ENCODE measurements at regions not wholly inside any gene's neighbourhood (a gene's known extent, or its start where the extent isn't known, plus 50 kb on each side); places are given as distances from the start of the nearest gene placed in this dataset.
"Not testable (repeated sequence)": the region's sequence is repeated elsewhere in the genome, so short reads cannot be mapped to it uniquely, and the experiment has no call there.

DNA sequence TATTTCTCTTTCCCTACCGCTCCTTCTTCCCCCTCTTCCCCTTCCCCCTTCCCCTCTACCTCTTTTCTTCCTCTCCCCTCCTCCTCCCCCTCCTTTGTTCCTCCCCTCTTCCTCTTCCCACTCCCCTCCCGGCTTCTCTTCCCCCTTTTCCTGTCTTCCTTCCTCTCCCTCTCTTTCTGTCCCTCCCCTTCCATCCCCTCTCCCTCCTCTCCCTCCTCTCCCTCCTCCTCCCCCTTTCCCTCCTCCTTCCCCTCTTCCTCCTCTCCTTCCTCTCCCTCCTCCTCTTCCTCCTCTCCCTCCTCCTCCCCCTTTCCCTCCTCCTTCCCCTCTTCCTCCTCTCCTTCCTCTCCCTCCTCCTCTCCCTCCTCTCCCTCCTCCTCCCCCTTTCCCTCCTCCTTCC is 81.5 kb downstream of the TFAP2C start:
- H3K9me3 Mint-ChIP-seq (ENCODE audit: insufficient read depth); DNase-seq; H3K36me3 Mint-ChIP-seq (ENCODE audit: low read depth); H3K4me3 Mint-ChIP-seq; H3K27ac Mint-ChIP-seq; H3K4me1 Mint-ChIP-seq (ENCODE audit: low read depth); POLR2A ChIA-PET; ATAC-seq; CTCF ChIA-PET; H3K27me3 Mint-ChIP-seq (ENCODE audit: low read depth): not testable (repeated sequence)

- H3K36me3 Mint-ChIP-seq (ENCODE audit: low read depth): no peaks in the 10 kb centered on the region
- no peaks in the 10 kb centered on the region for H3K27me3 Mint-ChIP-seq (ENCODE audit: low read depth)
- CTCF ChIA-PET: no interaction called here
- no peaks in the 10 kb centered on the region for H3K4me1 Mint-ChIP-seq (ENCODE audit: low read depth)
- ATAC-seq (no peak), DNase-seq (no peak)
- H3K4me3 Mint-ChIP-seq: no peak overlapping the region
- H3K27ac Mint-ChIP-seq: no peak overlapping the region
- POLR2A ChIA-PET: no interaction called here
- no peaks in the 10 kb centered on the region for H3K9me3 Mint-ChIP-seq (ENCODE audit: insufficient read depth)
These were observed 81.9 kb downstream of the TFAP2C start for GRCh38 chr20:56711018-56711417.

- DNase-seq (no peak), ATAC-seq (no peak)
- Mint-ChIP-seq H3K27ac (no peak overlapping the region), H3K27me3 (ENCODE audit: low read depth) (no peaks in the 10 kb centered on the region), H3K4me1 (ENCODE audit: low read depth) (no peaks in the 10 kb centered on the region), H3K9me3 (ENCODE audit: insufficient read depth) (no peaks in the 10 kb centered on the region), H3K36me3 (ENCODE audit: low read depth) (no peaks in the 10 kb centered on the region), H3K4me3 (no peak overlapping the region)
- POLR2A ChIA-PET: no interaction called here
- CTCF ChIA-PET: no interaction called here
These were observed 86.2 kb downstream of the TFAP2C start for GRCh38 chr20:56715309-56715708.

DNA sequence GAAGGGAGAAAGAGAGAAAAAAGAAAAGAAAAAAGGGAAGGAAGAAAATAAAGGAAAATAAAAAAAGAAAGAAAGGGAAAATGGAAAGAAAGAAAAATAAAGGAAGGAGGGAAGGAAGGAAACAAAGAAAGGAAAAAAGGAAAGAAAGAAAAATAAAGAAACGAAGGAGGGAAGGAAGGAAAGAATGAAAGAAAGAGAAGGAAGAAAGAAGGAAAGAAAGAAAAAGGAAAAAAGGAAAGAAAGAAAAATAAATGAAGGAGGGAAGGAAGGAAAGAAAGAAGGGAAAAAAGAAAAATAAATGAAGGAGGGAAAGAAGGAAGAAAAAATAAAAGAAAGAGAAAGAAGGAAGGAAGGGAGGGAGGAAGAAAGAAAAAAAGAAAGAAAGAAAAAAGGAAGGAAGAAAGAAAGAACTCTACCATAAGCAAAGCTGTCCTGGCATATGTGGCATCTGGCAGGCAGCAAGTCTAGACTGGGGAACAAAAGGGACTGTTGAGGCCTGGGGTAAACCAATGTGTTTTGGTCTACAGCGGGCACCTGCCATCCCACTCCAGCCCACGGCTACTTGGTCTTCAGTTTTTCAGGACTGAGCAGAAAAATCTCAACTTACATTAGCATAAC is 86.9 kb downstream of the TFAP2C start:
- DNase-seq (no peak), ATAC-seq (no peak)
- Mint-ChIP-seq H3K27ac (no peak overlapping the region), H3K36me3 (ENCODE audit: low read depth) (no peaks in the 10 kb centered on the region), H3K4me3 (no peak overlapping the region), H3K9me3 (ENCODE audit: insufficient read depth) (no peaks in the 10 kb centered on the region), H3K4me1 (ENCODE audit: low read depth) (no peaks in the 10 kb centered on the region), H3K27me3 (ENCODE audit: low read depth) (no peaks in the 10 kb centered on the region)
- CTCF ChIA-PET: no interaction called here
- POLR2A ChIA-PET: no interaction called here

DNA sequence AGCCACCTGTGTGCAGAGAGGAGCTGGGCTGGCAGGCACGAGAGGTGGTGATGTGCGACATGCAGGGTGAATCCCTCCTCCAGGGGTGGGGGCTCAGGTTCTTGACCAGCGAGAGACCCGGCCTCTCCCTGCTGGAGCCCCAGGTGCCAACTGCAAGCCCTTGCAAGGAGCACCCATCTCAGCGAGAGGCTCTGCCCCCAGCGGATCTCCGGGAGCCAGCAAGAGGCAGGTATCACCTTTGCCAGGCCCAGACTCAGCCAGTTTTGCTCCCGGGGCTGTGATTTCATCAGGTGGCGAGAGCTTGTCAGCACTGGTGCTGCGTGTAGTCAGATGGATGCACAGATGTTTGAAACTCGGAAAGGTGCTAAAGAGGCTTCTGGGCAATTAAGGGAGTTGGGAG is 87.7 kb downstream of the TFAP2C start:
- Mint-ChIP-seq H3K36me3 (ENCODE audit: low read depth) (no peaks in the 10 kb centered on the region), H3K4me3 (no peak overlapping the region), H3K27ac (no peak overlapping the region), H3K9me3 (ENCODE audit: insufficient read depth) (no peaks in the 10 kb centered on the region), H3K27me3 (ENCODE audit: low read depth) (no peaks in the 10 kb centered on the region), H3K4me1 (ENCODE audit: low read depth) (no peaks in the 10 kb centered on the region)
- ChIA-PET POLR2A (no interaction called here), CTCF (no interaction called here)
- DNase-seq: no peak
- no peak for ATAC-seq

DNA sequence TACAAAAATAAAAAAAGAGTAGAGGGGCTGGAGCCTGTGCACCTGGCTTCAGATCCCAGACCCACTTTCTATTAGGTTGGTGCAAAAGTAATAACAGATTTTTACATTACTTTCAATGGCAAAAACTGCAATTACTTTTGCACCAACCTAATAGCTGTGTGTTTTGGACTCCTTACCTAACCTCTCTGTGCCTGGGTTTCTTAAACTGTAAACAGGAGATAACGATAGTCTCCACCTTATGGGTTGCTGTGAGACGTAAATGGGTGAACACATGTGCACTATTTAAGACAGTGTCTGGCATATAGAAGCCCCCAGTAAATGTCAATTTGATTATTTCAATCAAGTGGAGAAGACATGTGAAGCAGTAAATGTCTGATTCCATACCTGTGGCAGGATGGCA is 89.7 kb downstream of the TFAP2C start:
- no peaks in the 10 kb centered on the region for H3K4me1 Mint-ChIP-seq (ENCODE audit: low read depth)
- no peak overlapping the region for H3K4me3 Mint-ChIP-seq
- no peak for ATAC-seq
- no peak for DNase-seq
- no peaks in the 10 kb centered on the region for H3K9me3 Mint-ChIP-seq (ENCODE audit: insufficient read depth)
- CTCF ChIA-PET: no interaction called here
- H3K27ac Mint-ChIP-seq: no peak overlapping the region
- H3K27me3 Mint-ChIP-seq (ENCODE audit: low read depth): peaks cover 2% of the 10 kb centered on the region
- H3K36me3 Mint-ChIP-seq (ENCODE audit: low read depth): no peaks in the 10 kb centered on the region
- POLR2A ChIA-PET: no interaction called here

- POLR2A ChIA-PET: no interaction called here
- CTCF ChIA-PET: no interaction called here
These were observed 91.6 kb downstream of the TFAP2C start for GRCh38 chr20:56720620-56721213.

GRCh38 chr20:56722042-56722441 is 92.9 kb downstream of the TFAP2C start:
- ATAC-seq (no peak), DNase-seq (no peak)
- ChIA-PET POLR2A (no interaction called here), CTCF (no interaction called here)
- Mint-ChIP-seq H3K4me3 (no peak overlapping the region), H3K27ac (no peak overlapping the region), H3K4me1 (ENCODE audit: low read depth) (no peaks in the 10 kb centered on the region), H3K36me3 (ENCODE audit: low read depth) (no peaks in the 10 kb centered on the region), H3K27me3 (ENCODE audit: low read depth) (peaks cover 2% of the 10 kb centered on the region), H3K9me3 (ENCODE audit: insufficient read depth) (no peaks in the 10 kb centered on the region)

More at GRCh38 chr20:56720620-56721213, 91.6 kb downstream of the TFAP2C start:
- Mint-ChIP-seq H3K36me3 (ENCODE audit: low read depth) (no peaks in the 10 kb centered on the region), H3K27ac (no peak overlapping the region), H3K4me1 (ENCODE audit: low read depth) (no peaks in the 10 kb centered on the region), H3K4me3 (no peak overlapping the region), H3K27me3 (ENCODE audit: low read depth) (peaks cover 2% of the 10 kb centered on the region), H3K9me3 (ENCODE audit: insufficient read depth) (no peaks in the 10 kb centered on the region)
- DNase-seq (no peak), ATAC-seq (no peak)

DNA sequence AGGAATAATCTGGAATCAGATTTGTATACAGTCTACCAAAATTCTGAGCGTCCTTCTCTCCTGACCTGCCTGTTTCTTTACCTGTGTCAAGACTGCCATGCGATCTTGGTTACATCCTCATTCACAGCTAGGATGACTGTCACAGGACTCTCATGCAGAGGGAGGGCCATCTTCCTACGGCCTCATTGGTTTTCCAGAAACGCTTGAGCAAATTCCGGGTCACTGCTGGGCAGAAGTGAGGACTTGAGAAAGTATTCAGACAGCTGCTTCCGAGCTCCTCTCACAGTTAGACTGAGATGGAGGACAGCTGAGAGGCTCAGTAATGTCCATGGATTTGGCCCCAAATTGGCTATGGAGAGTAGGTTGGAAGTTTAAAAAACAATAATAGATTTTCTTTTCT is 94.2 kb downstream of the TFAP2C start:
- no peaks in the 10 kb centered on the region for H3K36me3 Mint-ChIP-seq (ENCODE audit: low read depth)
- H3K27ac Mint-ChIP-seq: no peak overlapping the region
- no peak for ATAC-seq
- no peak overlapping the region for H3K4me3 Mint-ChIP-seq
- H3K27me3 Mint-ChIP-seq (ENCODE audit: low read depth): peaks cover 2% of the 10 kb centered on the region
- no peak for DNase-seq
- no peaks in the 10 kb centered on the region for H3K9me3 Mint-ChIP-seq (ENCODE audit: insufficient read depth)
- POLR2A ChIA-PET: no interaction called here
- CTCF ChIA-PET: no interaction called here
- no peaks in the 10 kb centered on the region for H3K4me1 Mint-ChIP-seq (ENCODE audit: low read depth)

DNA sequence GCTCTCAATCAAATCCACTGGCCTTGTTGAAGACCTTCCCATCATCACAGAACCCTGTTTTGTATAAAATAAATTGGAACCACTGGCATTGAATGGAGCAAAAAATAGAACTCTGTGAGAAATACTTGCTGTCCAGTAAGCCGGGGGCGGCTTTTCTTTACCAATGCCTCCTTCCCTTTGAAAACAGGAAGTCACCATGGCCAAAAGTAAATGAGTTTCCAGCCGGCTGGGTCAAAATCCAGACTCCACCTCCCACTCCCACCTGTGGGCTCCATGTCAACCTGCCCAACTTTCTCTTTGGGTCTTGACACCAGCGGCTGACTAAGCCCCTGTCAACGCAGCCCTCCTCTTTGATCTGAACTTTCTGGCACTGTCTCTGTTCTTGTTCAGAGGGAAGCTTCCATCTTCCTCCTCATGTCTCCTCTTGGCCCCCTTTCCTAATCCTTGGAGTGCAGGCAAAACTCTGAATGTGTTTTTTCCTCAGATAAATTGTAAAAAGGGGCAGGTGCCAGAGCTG is 95.2 kb downstream of the TFAP2C start:
- Mint-ChIP-seq H3K36me3 (ENCODE audit: low read depth) (no peaks in the 10 kb centered on the region), H3K9me3 (ENCODE audit: insufficient read depth) (no peaks in the 10 kb centered on the region), H3K4me1 (ENCODE audit: low read depth) (no peaks in the 10 kb centered on the region), H3K27ac (no peak overlapping the region), H3K27me3 (ENCODE audit: low read depth) (peaks cover 2% of the 10 kb centered on the region), H3K4me3 (no peak overlapping the region)
- ChIA-PET CTCF (no interaction called here), POLR2A (no interaction called here)
- DNase-seq (no peak), ATAC-seq (no peak)

DNA sequence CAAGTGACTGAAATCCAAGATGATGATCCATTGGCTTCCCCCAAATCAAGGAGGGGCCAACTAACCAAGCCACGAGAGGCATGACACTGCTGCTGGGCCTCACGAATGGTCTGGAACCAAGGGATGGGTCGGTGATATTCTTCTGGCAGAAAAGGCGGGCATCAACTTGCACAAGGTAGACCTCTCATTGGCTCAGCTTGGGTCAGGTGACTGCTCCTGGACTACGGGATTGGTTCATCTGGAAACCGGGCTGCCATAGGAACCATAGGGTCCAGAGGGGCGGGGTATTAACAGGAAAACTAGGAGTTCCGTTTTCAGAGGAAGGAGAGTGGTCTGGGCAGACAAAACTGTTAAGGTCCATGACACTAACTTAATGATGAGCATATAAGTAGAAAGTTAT is 100.9 kb downstream of the TFAP2C start:
- ChIA-PET POLR2A (no interaction called here), CTCF (no interaction called here)
- Mint-ChIP-seq H3K4me3 (no peak overlapping the region), H3K36me3 (ENCODE audit: low read depth) (no peaks in the 10 kb centered on the region), H3K9me3 (ENCODE audit: insufficient read depth) (no peaks in the 10 kb centered on the region), H3K27me3 (ENCODE audit: low read depth) (peaks cover 7% of the 10 kb centered on the region), H3K27ac (no peak overlapping the region), H3K4me1 (ENCODE audit: low read depth) (no peaks in the 10 kb centered on the region)
- ATAC-seq (no peak), DNase-seq (no peak)

- POLR2A ChIA-PET: no interaction called here
- CTCF ChIA-PET: no interaction called here
- ATAC-seq (no peak), DNase-seq (no peak)
- Mint-ChIP-seq H3K27ac (no peak overlapping the region), H3K27me3 (ENCODE audit: low read depth) (peaks cover 16% of the 10 kb centered on the region), H3K9me3 (ENCODE audit: insufficient read depth) (no peaks in the 10 kb centered on the region), H3K4me1 (ENCODE audit: low read depth) (no peaks in the 10 kb centered on the region), H3K36me3 (ENCODE audit: low read depth) (no peaks in the 10 kb centered on the region), H3K4me3 (no peak overlapping the region)
These were observed 101.9 kb downstream of the TFAP2C start for GRCh38 chr20:56730996-56731395.

- POLR2A ChIA-PET: no interaction called here
- Mint-ChIP-seq H3K36me3 (ENCODE audit: low read depth) (no peaks in the 10 kb centered on the region), H3K9me3 (ENCODE audit: insufficient read depth) (no peaks in the 10 kb centered on the region), H3K27ac (no peak overlapping the region), H3K4me3 (no peak overlapping the region), H3K4me1 (ENCODE audit: low read depth) (no peaks in the 10 kb centered on the region), H3K27me3 (ENCODE audit: low read depth) (peaks cover 21% of the 10 kb centered on the region)
- no peak for DNase-seq
- no peak for ATAC-seq
- CTCF ChIA-PET: no interaction called here
These were observed 102.4 kb downstream of the TFAP2C start for GRCh38 chr20:56731476-56731875.
